Erythroblast (primary cell): ENCODE measurements at regions not wholly inside any gene's neighbourhood (a gene's known extent, or its start where the extent isn't known, plus 50 kb on each side); places are given as distances from the start of the nearest gene placed in this dataset.

ENCODE experiments used
- GATA1 ChIP-seq: IDR thresholded peaks from 2 replicates; pipeline ENCODE4 v1.6.1; 2011; ENCODE audit warnings: low read depth, mild to moderate bottlenecking, control low read depth, low read length, moderate library complexity
- POLR2A ChIP-seq: IDR thresholded peaks from 2 replicates; pipeline ENCODE4 v1.6.1; 2011; ENCODE audit warnings: mild to moderate bottlenecking, low read length

- TF ChIP-seq POLR2A = no peak
- TF ChIP-seq GATA1 = no peak
These were observed 292.9 kb upstream of the GRIP1 start for GRCh38 chr12:66971816-66972215.
